MCF 10A (cell line): ENCODE measurements at regions not wholly inside any gene's neighbourhood (a gene's known extent, or its start where the extent isn't known, plus 50 kb on each side); places are given as distances from the start of the nearest gene placed in this dataset.

Source experiments
- BruUV-seq: library from RNA; stranded (reverse); fragments of 400-500 nt; replicated peaks from 2 replicates; lab custom pipeline; 2021; lab: Mats Ljungman, UMichigan
- CTCF ChIA-PET: fragments of 300-600 bp; sonication (Branson Sonifier 250); formaldehyde crosslinking; extraction: SDS; loops from one replicate; lab custom pipeline; 2021; ENCODE audit warnings: antibody characterized with exemption, inconsistent platforms; lab: Yijun Ruan, JAX
- POLR2A ChIA-PET: fragments of 300-600, 350-650 bp; sonication (Branson Sonifier 250); formaldehyde crosslinking; extraction: SDS; loops from one replicate; lab custom pipeline; 2020; ENCODE audit warnings: antibody characterized with exemption, inconsistent platforms; lab: Yijun Ruan, JAX
- DNase-seq: peaks from one replicate; pipeline ENCODE4 v3.0.0-alpha.2; 2018; ENCODE audit not compliant: unreplicated experiment
- H3K27ac Mint-ChIP-seq: one replicate; pipeline ENCODE4 v1.8.0; 2022; ENCODE audit warnings: mild to moderate bottlenecking, low read depth, mixed read lengths; ENCODE audit not compliant: unreplicated experiment
- H3K27me3 Mint-ChIP-seq: one replicate; pipeline ENCODE4 v1.8.0; 2022; ENCODE audit warnings: mixed read lengths; ENCODE audit not compliant: insufficient read depth, unreplicated experiment
- H3K36me3 Mint-ChIP-seq: one replicate; pipeline ENCODE4 v1.8.0; 2022; ENCODE audit warnings: mild to moderate bottlenecking, moderate library complexity, mixed read lengths; ENCODE audit not compliant: insufficient read depth, unreplicated experiment
- H3K4me1 Mint-ChIP-seq: one replicate; pipeline ENCODE4 v1.8.0; 2022; ENCODE audit warnings: mixed read lengths; ENCODE audit not compliant: insufficient read depth, unreplicated experiment
- H3K4me3 Mint-ChIP-seq: one replicate; pipeline ENCODE4 v1.8.0; 2022; ENCODE audit warnings: mild to moderate bottlenecking, moderate library complexity, mixed read lengths; ENCODE audit not compliant: unreplicated experiment
- H3K9me3 Mint-ChIP-seq: one replicate; pipeline ENCODE4 v1.8.0; 2022; ENCODE audit warnings: mixed read lengths; ENCODE audit not compliant: unreplicated experiment
- CTCF ChIP-seq: fragments of 200-600 bp; IDR thresholded peaks from one replicate; pipeline ENCODE4 v1.8.0; 2022; ENCODE audit warnings: antibody characterized with exemption, mild to moderate bottlenecking; ENCODE audit not compliant: unreplicated experiment
- intact Hi-C: fragments of 100-400 bp; cut with micrococcal nuclease; formaldehyde crosslinking; loops from 2 replicates; pipeline ENCODE4 v1.14.1; 2022

- POLR2A ChIA-PET = no interaction called here
- no peaks in the 10 kb centered on the region for H3K4me1 Mint-ChIP-seq
- CTCF ChIA-PET = no interaction called here
- no peaks in the 10 kb centered on the region for H3K27me3 Mint-ChIP-seq
- no peak for TF ChIP-seq CTCF
- BruUV-seq = no TSS peak
- intact Hi-C loops = no loop called here
- no peak for DNase-seq
- H3K4me3 Mint-ChIP-seq = no peak overlapping the region
- H3K27ac Mint-ChIP-seq = no peak overlapping the region
- no peaks in the 10 kb centered on the region for H3K9me3 Mint-ChIP-seq
- no peaks in the 10 kb centered on the region for H3K36me3 Mint-ChIP-seq
Observed at GRCh38 chr2:128404709-128405466, 86.2 kb upstream of the HS6ST1 start.

- Mint-ChIP-seq H3K4me3 (no peak overlapping the region), H3K9me3 (no peaks in the 10 kb centered on the region), H3K27ac (no peak overlapping the region), H3K27me3 (no peaks in the 10 kb centered on the region), H3K4me1 (no peaks in the 10 kb centered on the region), H3K36me3 (no peaks in the 10 kb centered on the region)
- DNase-seq = no peak
- ChIA-PET CTCF (no interaction called here), POLR2A (no interaction called here)
- intact Hi-C loops = no loop called here
- no TSS peak for BruUV-seq
- TF ChIP-seq CTCF = no peak
Observed at GRCh38 chr2:128405467-128405900, 86.8 kb upstream of the HS6ST1 start.

GRCh38 chr2:128405981-128406613 is 87.4 kb upstream of the HS6ST1 start:
- H3K27me3 Mint-ChIP-seq = no peaks in the 10 kb centered on the region

More at GRCh38 chr2:128405981-128406613, 87.4 kb upstream of the HS6ST1 start:
- Mint-ChIP-seq H3K27ac (no peak overlapping the region), H3K36me3 (no peaks in the 10 kb centered on the region), H3K4me3 (no peak overlapping the region), H3K9me3 (no peaks in the 10 kb centered on the region), H3K4me1 (no peaks in the 10 kb centered on the region)
- no TSS peak for BruUV-seq
- no peak for TF ChIP-seq CTCF
- POLR2A ChIA-PET = no interaction called here
- intact Hi-C loops = no loop called here
- DNase-seq = no peak
- CTCF ChIA-PET = interaction anchor here (0.6 kb wide), 2 partner anchors 396 to 1317 kb away, joined by 3 read pairs; no protein-coding TSS in a partner anchor
